Mucosa of stomach (tissue), 1 donor: ENCODE measurements at regions not wholly inside any gene's neighbourhood (a gene's known extent, or its start where the extent isn't known, plus 50 kb on each side); places are given as distances from the start of the nearest gene placed in this dataset.

Source experiments
- H3K27me3 ChIP-seq: one replicate; pipeline ENCODE4 v1.7.0; 2013; ENCODE audit warnings: mild to moderate bottlenecking, low read length; ENCODE audit not compliant: control insufficient read depth, insufficient read depth
- H3K36me3 ChIP-seq: one replicate; pipeline ENCODE4 v1.7.0; 2013; ENCODE audit warnings: low read length; ENCODE audit not compliant: control insufficient read depth, insufficient read depth
- H3K4me1 ChIP-seq: one replicate; pipeline ENCODE4 v1.7.0; 2013; ENCODE audit warnings: mild to moderate bottlenecking, low read length; ENCODE audit not compliant: control insufficient read depth, insufficient read depth
- H3K4me3 ChIP-seq: one replicate; pipeline ENCODE4 v1.7.0; 2013; ENCODE audit warnings: low read length
- H3K9ac ChIP-seq: one replicate; pipeline ENCODE4 v1.7.0; 2013; ENCODE audit warnings: mild to moderate bottlenecking, low read length, moderate library complexity
- H3K9me3 ChIP-seq: one replicate; pipeline ENCODE4 v1.7.0; 2013; ENCODE audit warnings: mild to moderate bottlenecking, low read length, moderate library complexity; ENCODE audit not compliant: control insufficient read depth
- donor health status: Pancreatic carcinoma.

GRCh38 chr16:85276258-85276657 is 164.0 kb upstream of the CIBAR2 start:
- H3K9me3 ChIP-seq: no peaks in the 10 kb centered on the region
- H3K9ac ChIP-seq: no peak overlapping the region
- no peaks in the 10 kb centered on the region for H3K4me1 ChIP-seq
- H3K36me3 ChIP-seq: no peaks in the 10 kb centered on the region
- H3K27me3 ChIP-seq: no peaks in the 10 kb centered on the region
- H3K4me3 ChIP-seq: no peak overlapping the region

GRCh38 chr16:85276721-85277120 is 164.4 kb upstream of the CIBAR2 start:
- Histone ChIP-seq H3K36me3 (no peaks in the 10 kb centered on the region), H3K27me3 (no peaks in the 10 kb centered on the region), H3K9me3 (no peaks in the 10 kb centered on the region), H3K4me1 (no peaks in the 10 kb centered on the region), H3K4me3 (no peak overlapping the region), H3K9ac (no peak overlapping the region)

- H3K4me1 ChIP-seq: no peaks in the 10 kb centered on the region
- H3K9ac ChIP-seq: no peak overlapping the region
These were observed 166.6 kb upstream of the CIBAR2 start for GRCh38 chr16:85278839-85279238.

GRCh38 chr16:85279402-85279801 is 167.1 kb upstream of the CIBAR2 start:
- H3K36me3 ChIP-seq: no peaks in the 10 kb centered on the region
- H3K9ac ChIP-seq: no peak overlapping the region
- H3K9me3 ChIP-seq: no peaks in the 10 kb centered on the region
- no peaks in the 10 kb centered on the region for H3K27me3 ChIP-seq
- no peak overlapping the region for H3K4me3 ChIP-seq
- no peaks in the 10 kb centered on the region for H3K4me1 ChIP-seq

More at GRCh38 chr16:85278839-85279238, 166.6 kb upstream of the CIBAR2 start:
- Histone ChIP-seq H3K4me3 (no peak overlapping the region), H3K36me3 (no peaks in the 10 kb centered on the region), H3K9me3 (no peaks in the 10 kb centered on the region), H3K27me3 (no peaks in the 10 kb centered on the region)

- no peaks in the 10 kb centered on the region for H3K4me1 ChIP-seq
- no peaks in the 10 kb centered on the region for H3K9me3 ChIP-seq
- H3K36me3 ChIP-seq: no peaks in the 10 kb centered on the region
- no peaks in the 10 kb centered on the region for H3K27me3 ChIP-seq
- no peak overlapping the region for H3K4me3 ChIP-seq
- no peak overlapping the region for H3K9ac ChIP-seq
These were observed 167.7 kb upstream of the CIBAR2 start for GRCh38 chr16:85279825-85280545.

GRCh38 chr16:85281181-85281580 is 168.9 kb upstream of the CIBAR2 start:
- H3K9ac ChIP-seq: no peak overlapping the region
- no peaks in the 10 kb centered on the region for H3K36me3 ChIP-seq
- no peaks in the 10 kb centered on the region for H3K9me3 ChIP-seq
- peaks cover 5% of the 10 kb centered on the region for H3K4me1 ChIP-seq
- H3K27me3 ChIP-seq: no peaks in the 10 kb centered on the region
- no peak overlapping the region for H3K4me3 ChIP-seq

- Histone ChIP-seq H3K9me3 (no peaks in the 10 kb centered on the region), H3K9ac (no peak overlapping the region), H3K27me3 (no peaks in the 10 kb centered on the region), H3K4me3 (no peak overlapping the region), H3K4me1 (peaks cover 7% of the 10 kb centered on the region), H3K36me3 (no peaks in the 10 kb centered on the region)
These were observed 170.6 kb upstream of the CIBAR2 start for GRCh38 chr16:85282842-85283241.

- Histone ChIP-seq H3K9me3 (no peaks in the 10 kb centered on the region), H3K27me3 (no peaks in the 10 kb centered on the region), H3K4me1 (peaks cover 7% of the 10 kb centered on the region), H3K9ac (no peak overlapping the region), H3K36me3 (no peaks in the 10 kb centered on the region), H3K4me3 (no peak overlapping the region)
These were observed 171.2 kb upstream of the CIBAR2 start for GRCh38 chr16:85283305-85284050.

GRCh38 chr16:85284141-85284817 is 172.0 kb upstream of the CIBAR2 start:
- Histone ChIP-seq H3K4me3 (no peak overlapping the region), H3K27me3 (no peaks in the 10 kb centered on the region), H3K36me3 (no peaks in the 10 kb centered on the region), H3K9me3 (no peaks in the 10 kb centered on the region), H3K4me1 (peaks cover 14% of the 10 kb centered on the region), H3K9ac (no peak overlapping the region)

GRCh38 chr16:85285681-85286065 is 173.4 kb upstream of the CIBAR2 start:
- Histone ChIP-seq H3K9me3 (no peaks in the 10 kb centered on the region), H3K4me1 (peaks cover 18% of the 10 kb centered on the region), H3K9ac (no peak overlapping the region), H3K4me3 (no peak overlapping the region), H3K27me3 (no peaks in the 10 kb centered on the region), H3K36me3 (no peaks in the 10 kb centered on the region)

GRCh38 chr16:85286066-85286831 is 174.0 kb upstream of the CIBAR2 start:
- Histone ChIP-seq H3K9ac (no peak overlapping the region), H3K9me3 (no peaks in the 10 kb centered on the region), H3K4me3 (no peak overlapping the region), H3K36me3 (no peaks in the 10 kb centered on the region), H3K4me1 (peaks cover 24% of the 10 kb centered on the region), H3K27me3 (peaks cover 3% of the 10 kb centered on the region)
